IMR-90 (cell line): ENCODE measurements at regions not wholly inside any gene's neighbourhood (a gene's known extent, or its start where the extent isn't known, plus 50 kb on each side); places are given as distances from the start of the nearest gene placed in this dataset.

ENCODE experiments used
- ATAC-seq: fragments of 200-7000 bp; cut with Tn5 transposase; 2 replicates; pipeline ENCODE4 v1.9.1; 2020; ENCODE audit warnings: low read depth, mild to moderate bottlenecking, moderate library complexity
- BruUV-seq: library from RNA; stranded (reverse); fragments of 400-500 nt; replicated peaks from 2 replicates; lab custom pipeline; 2021; lab: Mats Ljungman, UMichigan
- CTCF ChIA-PET: fragments of 300-600 bp; formaldehyde crosslinking; extraction: SDS; loops from one replicate; lab custom pipeline; 2021; ENCODE audit warnings: antibody characterized with exemption; lab: Yijun Ruan, JAX
- POLR2A ChIA-PET: fragments of 300-600 bp; sonication (Branson Sonifier 250); formaldehyde crosslinking; loops from one replicate; lab custom pipeline; 2022; ENCODE audit warnings: antibody characterized with exemption; ENCODE audit not compliant: unreplicated experiment; lab: Charles Lee
- DNase-seq: peaks from one replicate; pipeline ENCODE4 v3.0.0; 2013
- H2AFZ ChIP-seq: replicated peaks from 2 replicates; pipeline ENCODE3; 2013; ENCODE audit warnings: low read length, mild to moderate bottlenecking; ENCODE audit not compliant: poor library complexity
- H2AK5ac ChIP-seq: 2 replicates; pipeline ENCODE4 v1.6.1; 2013; ENCODE audit warnings: low read depth, low read length, inconsistent platforms
- H2AK9ac ChIP-seq: replicated peaks from 2 replicates; pipeline ENCODE3; 2013; ENCODE audit warnings: mild to moderate bottlenecking, low read depth, low read length, moderate library complexity; ENCODE audit not compliant: poor library complexity
- H2BK120ac ChIP-seq: 2 replicates; pipeline ENCODE4 v1.6.1; 2013; ENCODE audit warnings: low read depth, low read length, inconsistent platforms
- H2BK15ac ChIP-seq: 3 replicates; pipeline ENCODE4 v1.6.1; 2013; ENCODE audit warnings: low read depth, low read length, inconsistent platforms
- H2BK20ac ChIP-seq: 2 replicates; pipeline ENCODE4 v1.6.1; 2013; ENCODE audit warnings: low read depth, mild to moderate bottlenecking, inconsistent platforms, low read length, moderate library complexity
- H2BK5ac ChIP-seq: 2 replicates; pipeline ENCODE4 v1.6.1; 2013; ENCODE audit warnings: mild to moderate bottlenecking, low read depth, low read length, inconsistent platforms; ENCODE audit not compliant: poor library complexity, severe bottlenecking
- H3K14ac ChIP-seq: replicated peaks from 2 replicates; pipeline ENCODE4 v1.6.1; 2013; ENCODE audit warnings: low read depth, low read length, inconsistent platforms
- H3K18ac ChIP-seq: 2 replicates; pipeline ENCODE4 v1.6.1; 2013; ENCODE audit warnings: low read depth, low read length, control low read depth
- H3K23ac ChIP-seq: 2 replicates; pipeline ENCODE4 v1.6.1; 2013; ENCODE audit warnings: low read depth, low read length, inconsistent platforms
- H3K27ac ChIP-seq: 2 replicates; pipeline ENCODE4 v1.5.1; 2013; ENCODE audit warnings: mild to moderate bottlenecking, control low read depth, low read length; ENCODE audit not compliant: insufficient read depth
- H3K27me3 ChIP-seq: 2 replicates; pipeline ENCODE4 v1.6.1; 2013; ENCODE audit warnings: low read length; ENCODE audit not compliant: control insufficient read depth, insufficient read depth
- H3K36me3 ChIP-seq: 2 replicates; pipeline ENCODE4 v1.6.1; 2013; ENCODE audit warnings: low read length, mixed read lengths; ENCODE audit not compliant: control insufficient read depth, insufficient read depth
- H3K4ac ChIP-seq: 2 replicates; pipeline ENCODE4 v1.6.1; 2013; ENCODE audit warnings: low read depth, low read length, inconsistent platforms
- H3K4me1 ChIP-seq: 2 replicates; pipeline ENCODE4 v1.6.1; 2013; ENCODE audit warnings: low read length, mixed read lengths; ENCODE audit not compliant: control insufficient read depth, insufficient read depth
- H3K4me2 ChIP-seq: 2 replicates; pipeline ENCODE4 v1.6.1; 2013; ENCODE audit warnings: low read depth, mild to moderate bottlenecking, control low read depth, low read length, moderate library complexity
- H3K4me3 ChIP-seq: 2 replicates; pipeline ENCODE4 v1.5.1; 2013; ENCODE audit warnings: low read depth, mild to moderate bottlenecking, control low read depth, low read length, moderate library complexity; ENCODE audit not compliant: insufficient read depth
- H3K56ac ChIP-seq: 2 replicates; pipeline ENCODE4 v1.6.1; 2013; ENCODE audit warnings: low read length, inconsistent platforms; ENCODE audit not compliant: insufficient read depth; ENCODE audit errors: extremely low read depth
- H3K79me1 ChIP-seq, 2 experiments: 2 replicates each; pipeline ENCODE4 v1.6.1; 2013; ENCODE audit warnings: low read length in 2 of 2, inconsistent platforms in 1 of 2, low read depth in 1 of 2
- H3K9ac ChIP-seq: 2 replicates; pipeline ENCODE4 v1.6.1; 2013; ENCODE audit warnings: low read depth, low read length, control low read depth
- H3K9me1 ChIP-seq: 2 replicates; pipeline ENCODE4 v1.6.1; 2013; ENCODE audit warnings: low read length, inconsistent platforms; ENCODE audit not compliant: insufficient read depth
- H3K9me3 ChIP-seq: 2 replicates; pipeline ENCODE4 v1.6.1; 2013; ENCODE audit warnings: low read length; ENCODE audit not compliant: control insufficient read depth, insufficient read depth
- H4K20me1 ChIP-seq: 2 replicates; pipeline ENCODE4 v1.6.1; 2013; ENCODE audit warnings: low read length, inconsistent platforms; ENCODE audit not compliant: insufficient read depth
- H4K5ac ChIP-seq: 2 replicates; pipeline ENCODE4 v1.6.1; 2013; ENCODE audit warnings: mild to moderate bottlenecking, low read depth, low read length, control low read depth
- H4K8ac ChIP-seq, 2 experiments: 2 replicates each; pipeline ENCODE4 v1.6.1; 2013; ENCODE audit warnings: low read depth in 2 of 2, low read length in 2 of 2, control low read depth in 1 of 2, inconsistent platforms in 1 of 2
- H4K91ac ChIP-seq: 2 replicates; pipeline ENCODE4 v1.6.1; 2013; ENCODE audit warnings: low read depth, low read length, inconsistent platforms; ENCODE audit not compliant: insufficient read depth
- CEBPB ChIP-seq: IDR thresholded peaks from 2 replicates; pipeline ENCODE4 v1.6.1; 2012; ENCODE audit warnings: low read depth, low read length, improper control_type of control experiment
- FOS ChIP-seq: fragments of 150-350 bp; IDR thresholded peaks from 2 replicates; pipeline ENCODE4 v1.6.1; 2016; ENCODE audit warnings: low read depth, low read length
- POLR2A ChIP-seq: IDR thresholded peaks from 2 replicates; pipeline ENCODE4 v1.6.1; 2012; ENCODE audit warnings: mild to moderate bottlenecking, low read depth, low read length
- RCOR1 ChIP-seq: IDR thresholded peaks from 2 replicates; pipeline ENCODE4 v1.6.1; 2012; ENCODE audit warnings: mild to moderate bottlenecking, low read length, improper control_type of control experiment; ENCODE audit not compliant: insufficient replicate concordance
- WGBS, 2 experiments: methylation state at CpG; one replicate each; pipeline versions ENCODE4 v1.1.5 to v1.1.7; 2013; ENCODE audit warnings: missing lambda C conversion rate in 2 of 2; ENCODE audit not compliant: insufficient read length in 1 of 2; ENCODE audit errors: extremely low coverage in 2 of 2; 5-methylcytosine and 5-hydroxymethylcytosine counted together
- dilution Hi-C: fragments of 300-500 bp; cut with HindIII; formaldehyde crosslinking; loops from one replicate; pipeline ENCODE4 v1.14.3; 2018; ENCODE audit warnings: low sequenced_read_pairs; ENCODE audit not compliant: unreplicated experiment
- in situ Hi-C: fragments of 300-500 bp; cut with MboI; formaldehyde crosslinking; loops from 3 replicates; pipeline ENCODE4 v1.14.3; 2019; ENCODE audit warnings: low sequenced_read_pairs, inconsistent platforms, mixed read lengths
- intact Hi-C: fragments of 100-400 bp; cut with micrococcal nuclease; formaldehyde crosslinking; loops from 2 replicates; pipeline ENCODE4 v1.10.0; 2022

DNA sequence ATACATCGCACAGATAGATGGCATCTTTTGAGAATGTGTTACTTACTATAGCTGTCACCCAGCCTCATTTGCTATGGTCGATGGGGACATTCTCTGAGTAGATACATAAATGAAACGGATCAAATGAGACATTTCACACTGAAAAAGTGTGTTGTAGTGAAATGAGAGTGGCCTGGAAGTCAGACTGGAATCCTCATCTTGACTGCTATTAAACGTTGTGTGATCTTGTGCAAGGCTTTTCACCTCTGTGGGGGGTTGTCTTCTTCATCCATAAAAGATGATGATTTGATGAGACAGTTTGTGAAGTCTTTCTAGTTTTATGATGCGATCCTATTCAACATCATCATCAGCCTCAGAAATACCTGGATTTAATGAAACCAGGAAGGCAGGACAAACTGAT, 155.4 kb upstream of the MYO3A start:
- no peak overlapping the region for H3K14ac ChIP-seq
- no peak overlapping the region for H4K8ac ChIP-seq
- ChIA-PET POLR2A (no interaction called here), CTCF (no interaction called here)
- no peak overlapping the region for H2BK5ac ChIP-seq
- H2AK5ac ChIP-seq = no peak overlapping the region
- peaks cover 6% of the 10 kb centered on the region for H3K9me3 ChIP-seq
- no peak overlapping the region for H3K56ac ChIP-seq
- DNase-seq (no peak), ATAC-seq (no peak)
- no peak overlapping the region for H3K18ac ChIP-seq
- H3K4me2 ChIP-seq = no peak overlapping the region
- TF ChIP-seq FOS (no peak), RCOR1 (no peak), POLR2A (no peak), CEBPB (no peak)
- no peak overlapping the region for H3K4me3 ChIP-seq
- H3K79me1 ChIP-seq = no peaks in the 10 kb centered on the region
- dilution Hi-C loops = no loop called here
- intact Hi-C loops = no loop called here
- BruUV-seq = no TSS peak
- H3K27me3 ChIP-seq = no peaks in the 10 kb centered on the region
- H2AK9ac ChIP-seq = no peak overlapping the region
- in situ Hi-C loops = no loop called here
- no peak overlapping the region for H4K5ac ChIP-seq
- H3K9ac ChIP-seq = no peak overlapping the region
- no peak overlapping the region for H4K91ac ChIP-seq
- H2BK15ac ChIP-seq = no peak overlapping the region
- H3K23ac ChIP-seq = no peak overlapping the region
- no peak overlapping the region for H3K27ac ChIP-seq
- H3K4ac ChIP-seq = no peak overlapping the region
- no CpG with 5 or more reads among the region's 5 CpGs for whole genome bisulfite sequencing, 2 experiments
- no peaks in the 10 kb centered on the region for H3K4me1 ChIP-seq
- H2BK20ac ChIP-seq = no peak overlapping the region
- H3K9me1 ChIP-seq = no peaks in the 10 kb centered on the region
- H4K20me1 ChIP-seq = no peaks in the 10 kb centered on the region
- H3K36me3 ChIP-seq = no peaks in the 10 kb centered on the region
- no peak overlapping the region for H2BK120ac ChIP-seq
- H2AFZ ChIP-seq = no peak overlapping the region
